Muscle layer of duodenum (tissue), 2 donors: ENCODE measurements at regions not wholly inside any gene's neighbourhood (a gene's known extent, or its start where the extent isn't known, plus 50 kb on each side); places are given as distances from the start of the nearest gene placed in this dataset.

Source experiments
- H3K27ac ChIP-seq: one replicate; pipeline ENCODE4 v1.7.0; 2013; ENCODE audit warnings: mild to moderate bottlenecking, low read length
- H3K27me3 ChIP-seq: one replicate; pipeline ENCODE4 v1.7.0; 2013; ENCODE audit warnings: low read depth, mild to moderate bottlenecking, control low read depth, low read length
- H3K36me3 ChIP-seq, 2 donors: one replicate each; pipeline ENCODE4 v1.7.0; 2013; ENCODE audit warnings: low read length in 2 of 2, control low read depth in 1 of 2, mild to moderate bottlenecking in 1 of 2; ENCODE audit not compliant: insufficient read depth in 2 of 2, control insufficient read depth in 1 of 2
- H3K4me1 ChIP-seq, 2 donors: one replicate each; pipeline ENCODE4 v1.7.0; 2013; ENCODE audit warnings: low read length in 2 of 2, mild to moderate bottlenecking in 2 of 2, control low read depth in 1 of 2, moderate library complexity in 1 of 2; ENCODE audit not compliant: insufficient read depth in 2 of 2, control insufficient read depth in 1 of 2
- H3K4me3 ChIP-seq, 2 donors: one replicate each; pipeline ENCODE4 v1.7.0; 2013; ENCODE audit warnings: low read length in 2 of 2, low read depth in 1 of 2, mild to moderate bottlenecking in 1 of 2
- H3K9me3 ChIP-seq, 2 donors: one replicate each; pipeline ENCODE4 v1.7.0; 2013; ENCODE audit warnings: low read length in 2 of 2, control low read depth in 1 of 2, mild to moderate bottlenecking in 1 of 2; ENCODE audit not compliant: control insufficient read depth in 1 of 2
- donor health status: healthy.

DNA sequence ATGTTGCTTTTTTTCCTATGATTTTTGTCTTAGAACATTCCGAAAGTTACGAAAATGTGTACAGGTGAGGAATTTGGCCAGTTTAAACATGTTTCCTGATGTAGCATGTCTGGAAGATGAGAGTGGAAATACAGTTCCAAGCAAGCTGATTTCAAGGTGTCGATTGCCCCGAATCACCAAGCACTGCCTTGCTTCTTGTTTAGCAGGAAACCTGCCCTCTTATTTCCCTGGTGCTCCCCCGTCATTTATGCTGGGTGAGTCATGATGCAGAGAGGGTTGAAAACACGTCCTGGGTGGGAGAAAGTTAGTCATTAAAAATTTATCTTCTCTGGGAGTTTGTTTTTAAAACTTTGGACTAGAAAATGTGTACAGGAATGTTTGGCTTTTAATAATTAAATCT is 608.6 kb upstream of the EEF2KMT start:
- Histone ChIP-seq H3K4me1 (no peaks in the 10 kb centered on the region), H3K9me3 (peaks cover 0 to 12% of the 10 kb centered on the region in 2 donors), H3K4me3 (no peak overlapping the region), H3K27ac (no peak overlapping the region), H3K27me3 (no peaks in the 10 kb centered on the region), H3K36me3 (no peaks in the 10 kb centered on the region)

GRCh38 chr16:5704271-5704670 is 606.7 kb upstream of the EEF2KMT start:
- Histone ChIP-seq H3K4me1 (no peaks in the 10 kb centered on the region), H3K27me3 (no peaks in the 10 kb centered on the region), H3K4me3 (no peak overlapping the region), H3K9me3 (peaks cover 0 to 14% of the 10 kb centered on the region in 2 donors), H3K36me3 (no peaks in the 10 kb centered on the region), H3K27ac (no peak overlapping the region)

GRCh38 chr16:5693426-5693825 is 595.8 kb upstream of the EEF2KMT start:
- Histone ChIP-seq H3K27me3 (no peaks in the 10 kb centered on the region), H3K9me3 (no peaks in the 10 kb centered on the region), H3K4me3 (no peak overlapping the region), H3K36me3 (no peaks in the 10 kb centered on the region), H3K27ac (no peak overlapping the region), H3K4me1 (no peaks in the 10 kb centered on the region)

- H3K36me3 ChIP-seq = no peaks in the 10 kb centered on the region
- no peaks in the 10 kb centered on the region for H3K4me1 ChIP-seq
- no peaks in the 10 kb centered on the region for H3K27me3 ChIP-seq
- no peak overlapping the region for H3K4me3 ChIP-seq
- no peak overlapping the region for H3K27ac ChIP-seq
- no peaks in the 10 kb centered on the region for H3K9me3 ChIP-seq
Measured at GRCh38 chr16:5681966-5682365, 584.4 kb upstream of the EEF2KMT start.

- H3K4me3 ChIP-seq = no peak overlapping the region
- no peaks in the 10 kb centered on the region for H3K36me3 ChIP-seq
- H3K27me3 ChIP-seq = no peaks in the 10 kb centered on the region
- H3K27ac ChIP-seq = no peak overlapping the region
- H3K9me3 ChIP-seq = no peaks in the 10 kb centered on the region
- no peaks in the 10 kb centered on the region for H3K4me1 ChIP-seq
Measured at GRCh38 chr16:5678371-5678770, 580.8 kb upstream of the EEF2KMT start.

DNA sequence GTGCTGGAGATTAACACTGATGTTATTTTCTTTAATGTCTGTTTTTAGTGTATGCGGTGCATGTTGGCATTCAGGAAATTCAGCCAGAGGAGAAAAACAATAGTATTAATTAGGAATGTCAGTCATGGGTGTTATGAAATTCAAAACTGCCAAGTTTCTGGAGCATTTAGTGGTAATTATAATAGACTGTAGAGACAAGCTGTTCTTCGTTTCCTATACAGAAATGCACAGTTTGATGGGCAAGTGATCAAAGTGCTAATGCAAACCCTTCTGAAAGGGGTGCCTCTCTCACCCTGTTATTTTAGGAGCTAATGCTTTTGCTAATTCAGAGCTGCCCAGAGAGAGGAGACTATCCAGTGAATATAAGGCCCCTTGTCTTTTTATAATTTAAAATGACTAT is 573.8 kb upstream of the EEF2KMT start:
- Histone ChIP-seq H3K27me3 (no peaks in the 10 kb centered on the region), H3K36me3 (no peaks in the 10 kb centered on the region), H3K4me3 (no peak overlapping the region), H3K27ac (no peak overlapping the region), H3K9me3 (no peaks in the 10 kb centered on the region), H3K4me1 (no peaks in the 10 kb centered on the region)

DNA sequence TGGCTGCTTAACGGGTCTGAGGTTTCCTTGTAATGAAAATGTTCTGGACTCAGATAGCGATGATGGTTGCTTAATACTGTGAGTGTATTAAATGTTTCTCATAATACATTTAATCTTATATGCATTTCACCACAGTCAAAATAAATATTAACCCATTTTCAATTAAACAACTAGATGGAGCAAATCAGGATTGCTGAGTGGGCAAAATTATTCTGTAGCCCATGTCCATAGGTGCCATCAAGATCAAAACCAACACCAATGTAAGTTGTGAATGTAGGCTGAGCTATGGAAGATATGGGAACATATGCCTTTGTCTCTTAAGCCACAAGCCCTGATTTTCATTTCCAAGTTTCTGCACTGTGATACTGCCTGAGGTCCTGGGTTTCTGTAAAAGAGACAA is 572.6 kb upstream of the EEF2KMT start:
- Histone ChIP-seq H3K27ac (no peak overlapping the region), H3K4me1 (no peaks in the 10 kb centered on the region), H3K36me3 (no peaks in the 10 kb centered on the region), H3K9me3 (no peaks in the 10 kb centered on the region), H3K27me3 (no peaks in the 10 kb centered on the region), H3K4me3 (no peak overlapping the region)

GRCh38 chr16:5668553-5668952 is 571.0 kb upstream of the EEF2KMT start:
- Histone ChIP-seq H3K27ac (no peak overlapping the region), H3K4me1 (no peaks in the 10 kb centered on the region), H3K36me3 (no peaks in the 10 kb centered on the region), H3K9me3 (no peaks in the 10 kb centered on the region), H3K4me3 (no peak overlapping the region), H3K27me3 (no peaks in the 10 kb centered on the region)

GRCh38 chr16:5665834-5666233 is 568.2 kb upstream of the EEF2KMT start:
- Histone ChIP-seq H3K27me3 (no peaks in the 10 kb centered on the region), H3K27ac (no peak overlapping the region), H3K4me1 (no peaks in the 10 kb centered on the region)

GRCh38 chr16:5653789-5654188 is 556.2 kb upstream of the EEF2KMT start:
- Histone ChIP-seq H3K27me3 (no peaks in the 10 kb centered on the region), H3K27ac (no peak overlapping the region), H3K36me3 (no peaks in the 10 kb centered on the region), H3K4me1 (no peaks in the 10 kb centered on the region), H3K4me3 (no peak overlapping the region), H3K9me3 (no peaks in the 10 kb centered on the region)

More at GRCh38 chr16:5665834-5666233, 568.2 kb upstream of the EEF2KMT start:
- Histone ChIP-seq H3K36me3 (no peaks in the 10 kb centered on the region), H3K4me3 (no peak overlapping the region), H3K9me3 (no peaks in the 10 kb centered on the region)

DNA sequence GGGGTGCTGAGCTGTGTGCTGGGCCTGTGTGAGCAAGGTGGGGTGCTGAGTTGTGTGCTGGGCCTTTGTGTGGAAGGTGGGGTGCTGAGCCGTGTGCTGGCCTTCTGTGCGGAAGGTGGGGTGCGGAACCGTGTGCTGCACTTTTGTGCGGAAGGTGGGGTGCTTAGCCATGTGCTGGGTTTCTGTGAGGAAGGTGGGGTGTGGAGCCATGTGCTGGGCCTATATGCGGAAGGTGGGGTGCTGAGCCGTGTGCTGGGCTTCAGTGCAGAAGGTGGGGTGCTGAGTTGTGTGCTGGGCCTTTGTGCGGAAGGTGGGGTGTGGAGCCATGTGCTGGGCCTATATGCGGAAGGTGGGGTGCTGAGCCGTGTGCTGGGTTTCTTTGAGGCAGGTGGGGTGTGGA is 555.4 kb upstream of the EEF2KMT start:
- Histone ChIP-seq H3K27ac (no peak overlapping the region), H3K4me3 (no peak overlapping the region)

DNA sequence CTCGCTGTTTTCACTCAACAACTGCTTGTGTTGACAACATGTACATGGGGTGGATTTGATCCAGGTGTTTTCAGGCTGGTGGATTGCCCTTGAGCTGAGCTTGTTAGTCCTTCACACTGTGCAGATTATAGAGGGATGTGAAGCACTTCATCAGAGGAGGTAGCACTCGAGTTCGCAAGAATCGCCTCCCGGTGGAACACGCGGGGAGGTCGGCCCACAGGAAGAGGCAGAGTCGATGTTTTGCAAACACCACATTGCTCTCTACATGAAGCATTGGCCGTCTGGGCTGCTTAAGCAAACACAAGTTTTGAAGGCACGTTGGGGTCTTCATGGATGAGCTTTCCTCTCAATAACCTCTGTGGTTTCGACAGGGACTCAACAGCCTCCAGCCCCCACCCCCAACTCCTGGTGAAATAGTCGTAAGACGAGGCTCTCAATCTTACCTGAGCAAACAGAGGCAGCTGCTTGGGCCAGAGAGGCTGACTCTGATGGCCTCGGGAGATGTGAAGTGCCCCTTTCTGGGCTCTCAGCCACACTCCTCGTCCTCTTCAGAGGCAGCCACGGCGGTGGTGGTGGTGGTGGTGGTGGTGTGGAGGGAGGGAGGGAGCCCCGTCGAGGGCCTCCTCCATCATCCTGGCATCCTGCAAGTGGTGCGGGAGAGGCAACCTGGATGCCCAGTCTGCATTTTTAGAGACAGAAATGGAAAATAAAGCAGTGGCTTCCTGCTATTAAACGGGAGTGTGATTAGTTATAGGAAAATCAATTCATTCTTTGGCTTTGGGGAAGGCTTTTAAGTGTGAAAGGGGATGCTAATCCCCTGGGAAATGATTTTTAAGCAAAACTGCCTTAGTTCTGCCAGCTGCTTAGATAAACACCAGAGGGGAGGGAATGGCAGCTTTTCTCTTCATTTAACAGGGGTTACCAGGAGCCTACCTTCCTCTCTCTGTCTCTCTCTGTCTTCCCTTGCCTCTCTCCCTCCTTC is 552.5 kb upstream of the EEF2KMT start:
- Histone ChIP-seq H3K27ac (no peak overlapping the region), H3K27me3 (no peaks in the 10 kb centered on the region), H3K4me1 (no peaks in the 10 kb centered on the region), H3K4me3 (no peak overlapping the region), H3K36me3 (no peaks in the 10 kb centered on the region), H3K9me3 (no peaks in the 10 kb centered on the region)

More for the DNA sequence above, 555.4 kb upstream of the EEF2KMT start:
- no peaks in the 10 kb centered on the region for H3K36me3 ChIP-seq
- no peaks in the 10 kb centered on the region for H3K9me3 ChIP-seq
- H3K4me1 ChIP-seq = no peaks in the 10 kb centered on the region
- no peaks in the 10 kb centered on the region for H3K27me3 ChIP-seq
